Posterior cingulate gyrus (tissue), 11 donors: ENCODE measurements at regions not wholly inside any gene's neighbourhood (a gene's known extent, or its start where the extent isn't known, plus 50 kb on each side); places are given as distances from the start of the nearest gene placed in this dataset.
"Not testable (repeated sequence)": the region's sequence is repeated elsewhere in the genome, so short reads cannot be mapped to it uniquely, and the experiment has no call there.

Source experiments
- DNase-seq, 10 donors: peaks; one replicate each; pipeline versions ENCODE4 v3.0.0 to v3.0.0-alpha.2; 2020 to 2021; ENCODE audit warnings: mixed read lengths in 3 of 10
- intact Hi-C: fragments of 100-400 bp; cut with DNase I; formaldehyde crosslinking; loops from one replicate; pipeline ENCODE4 v1.15.1; 2023

DNA sequence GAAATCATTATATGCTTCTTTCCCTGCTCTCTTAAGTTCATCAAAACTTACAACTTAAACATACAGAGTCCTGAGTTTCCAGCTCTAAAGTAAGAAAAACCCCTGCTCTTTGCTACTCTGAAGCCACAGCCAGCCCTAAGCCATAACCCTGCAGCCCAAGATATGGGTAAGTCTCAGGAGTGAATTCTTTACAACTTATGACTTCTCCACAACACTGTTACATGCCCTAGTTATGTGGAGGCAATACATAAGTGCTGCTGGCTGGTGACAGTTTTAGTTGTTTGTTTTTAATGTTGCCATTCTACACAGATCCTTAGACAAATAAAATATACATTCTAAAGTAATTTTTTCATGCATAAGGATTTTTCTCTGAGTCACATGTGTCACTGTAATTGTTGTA is 100.2 kb downstream of the FBXO8 start:
- intact Hi-C loops, result no loop called here
- no peak for DNase-seq

DNA sequence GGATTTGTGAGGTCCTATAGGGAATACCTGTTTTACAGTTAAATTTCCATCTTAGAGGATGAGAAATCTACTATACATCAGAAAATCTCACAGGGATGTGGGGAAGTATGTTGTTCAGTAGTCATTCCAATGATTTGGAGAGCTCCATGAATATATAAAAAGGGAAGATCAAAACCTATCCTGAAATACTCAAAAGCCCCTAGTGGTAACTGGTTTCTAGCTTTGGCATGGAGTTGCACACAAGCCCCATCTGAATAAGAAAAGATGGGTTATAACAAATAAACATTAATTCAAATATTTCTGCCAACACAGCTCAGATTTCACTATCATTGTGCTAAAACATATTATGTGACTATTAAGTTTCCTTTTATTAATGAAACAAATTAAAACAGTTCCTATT is 101.6 kb downstream of the FBXO8 start:
- DNase-seq, result no peak
- intact Hi-C loops, result no loop called here

GRCh38 chr4:174177536-174177935 is 105.9 kb downstream of the FBXO8 start:
- no peak for DNase-seq
- intact Hi-C loops, result no loop called here

- intact Hi-C loops, DNase-seq: not testable (repeated sequence)
These were observed 107.6 kb downstream of the FBXO8 start for GRCh38 chr4:174175836-174176235.

- intact Hi-C loops, result no loop called here
- DNase-seq, result no peak
These were observed 110.1 kb downstream of the FBXO8 start for GRCh38 chr4:174173360-174173759.

- no peak for DNase-seq
- intact Hi-C loops, result no loop called here
These were observed 111.2 kb downstream of the FBXO8 start for GRCh38 chr4:174172274-174172673.

DNA sequence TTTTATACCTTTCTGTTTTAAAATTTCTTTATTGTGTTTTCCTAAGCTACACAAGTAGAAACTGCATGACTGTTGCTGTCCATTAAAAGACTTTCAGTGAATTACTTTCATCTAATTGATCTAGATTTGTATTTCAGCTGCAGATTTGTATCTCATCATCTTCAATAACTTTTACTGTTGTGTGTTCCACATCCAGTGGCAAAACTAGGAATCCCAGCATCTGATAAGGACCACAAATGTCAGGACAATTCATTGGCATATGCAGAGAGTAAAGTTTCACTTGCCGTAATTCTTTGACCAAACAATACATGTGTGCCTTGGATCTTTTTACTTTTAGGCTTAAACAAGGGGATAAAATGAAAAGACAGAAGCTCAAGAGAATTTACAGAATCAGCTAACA is 112.6 kb downstream of the FBXO8 start:
- intact Hi-C loops, result no loop called here
- DNase-seq, result no peak

DNA sequence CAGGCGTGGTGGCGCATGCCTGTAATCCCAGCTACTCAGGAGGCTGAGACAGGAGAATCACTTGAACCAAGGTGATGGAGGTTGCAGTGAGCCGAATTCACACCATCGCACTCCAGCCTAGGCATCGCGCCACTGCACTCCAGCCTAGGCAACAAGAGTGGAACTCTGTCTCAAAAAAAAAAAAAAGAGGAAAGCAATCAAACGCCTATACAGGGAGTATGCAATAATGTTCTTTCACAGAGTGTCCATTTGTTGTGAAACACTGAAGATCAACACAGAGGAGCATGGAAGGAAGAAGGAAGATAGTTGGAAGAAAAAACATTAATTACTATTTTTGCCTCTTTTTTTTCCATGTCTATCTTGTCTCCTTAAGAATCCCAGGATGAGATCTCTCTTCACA is 113.4 kb downstream of the FBXO8 start:
- intact Hi-C loops, result no loop called here
- DNase-seq, result no peak

- intact Hi-C loops, result loop anchor here (10.0 kb wide), 1 partner anchor 652 kb away; no protein-coding TSS in a partner anchor
- DNase-seq, result no peak
These were observed 126.3 kb downstream of the FBXO8 start for GRCh38 chr4:174157106-174157607.

DNA sequence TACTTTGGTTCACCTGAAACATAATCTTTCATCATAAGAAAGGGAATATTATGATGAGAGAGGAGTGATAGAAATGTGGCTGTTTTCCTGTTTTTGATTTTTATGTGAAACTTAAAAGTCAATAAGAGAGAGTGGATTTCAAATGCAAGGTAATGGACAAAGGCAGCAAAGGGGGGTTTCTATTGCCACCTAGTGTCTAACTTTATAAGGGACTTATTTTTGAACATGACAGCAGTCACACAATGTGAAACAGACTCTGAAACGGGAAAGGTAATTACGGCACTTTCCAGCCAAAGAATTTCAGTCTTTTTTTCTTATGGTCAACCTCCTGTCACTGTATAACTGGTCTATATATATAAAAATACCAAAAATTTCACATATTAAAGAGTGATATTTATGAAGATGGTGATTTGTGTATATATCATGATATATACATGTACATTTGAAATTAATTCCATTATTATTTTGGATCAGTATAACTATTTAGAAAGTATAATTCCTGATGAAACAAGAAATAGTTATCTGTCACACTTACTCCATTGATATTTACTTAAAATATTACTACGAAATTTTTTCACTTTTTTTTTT is 127.1 kb downstream of the FBXO8 start:
- no peak for DNase-seq
- intact Hi-C loops, result loop anchor here (10.0 kb wide), 1 partner anchor 652 kb away; no protein-coding TSS in a partner anchor

GRCh38 chr4:174154215-174154854 is 129.1 kb downstream of the FBXO8 start:
- intact Hi-C loops, result loop anchor here (10.0 kb wide), 1 partner anchor 650 kb away; no protein-coding TSS in a partner anchor

GRCh38 chr4:174152717-174153466 is 130.6 kb downstream of the FBXO8 start:
- no peak for DNase-seq
- intact Hi-C loops, result loop anchor here (10.0 kb wide), 1 partner anchor 648 kb away; no protein-coding TSS in a partner anchor

More at GRCh38 chr4:174154215-174154854, 129.1 kb downstream of the FBXO8 start:
- peak in 2 of 10 donors; percentile 7 to 55 for DNase-seq

DNA sequence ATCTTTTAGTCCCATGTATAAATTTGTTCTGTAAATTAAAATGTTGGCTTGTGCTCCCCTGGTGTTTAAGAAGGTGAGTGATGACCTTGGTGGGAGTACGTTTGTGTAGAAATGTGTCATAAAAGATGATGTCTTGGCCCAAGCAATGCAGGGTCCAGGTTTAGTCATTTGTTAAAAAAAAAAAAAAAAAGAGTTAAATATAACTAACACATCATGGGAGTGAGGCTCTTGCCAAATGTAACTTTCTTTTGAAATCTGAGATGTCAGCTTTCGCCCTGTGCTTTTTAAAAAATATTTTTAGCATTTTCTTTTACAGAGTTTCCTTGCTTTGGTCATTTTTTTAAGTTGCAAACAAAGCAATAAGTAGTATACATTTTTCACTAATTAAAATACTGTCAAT is 135.6 kb downstream of the FBXO8 start:
- intact Hi-C loops, result no loop called here
- no peak for DNase-seq

DNA sequence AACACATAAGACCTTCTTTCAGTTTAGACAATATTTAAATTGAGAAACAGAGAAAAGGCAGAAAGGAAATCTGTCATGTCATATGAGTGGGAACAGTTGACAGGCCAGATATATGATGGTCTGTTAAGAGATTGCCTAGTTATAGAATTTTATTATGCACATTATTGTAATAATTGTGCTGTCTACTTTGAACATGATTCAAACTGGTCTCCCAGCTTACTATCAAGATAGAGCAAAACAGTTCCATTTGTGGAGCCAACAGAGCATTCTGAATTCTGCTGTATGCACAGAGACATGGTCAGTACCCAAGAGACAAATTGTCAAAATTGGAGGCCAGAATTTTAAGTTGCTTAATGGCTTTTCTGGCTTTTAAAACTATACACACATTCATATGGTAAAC is 139.4 kb downstream of the FBXO8 start:
- DNase-seq, result no peak
- intact Hi-C loops, result no loop called here

- intact Hi-C loops, result no loop called here
These were observed 141.6 kb downstream of the FBXO8 start for GRCh38 chr4:174141876-174142275.

DNA sequence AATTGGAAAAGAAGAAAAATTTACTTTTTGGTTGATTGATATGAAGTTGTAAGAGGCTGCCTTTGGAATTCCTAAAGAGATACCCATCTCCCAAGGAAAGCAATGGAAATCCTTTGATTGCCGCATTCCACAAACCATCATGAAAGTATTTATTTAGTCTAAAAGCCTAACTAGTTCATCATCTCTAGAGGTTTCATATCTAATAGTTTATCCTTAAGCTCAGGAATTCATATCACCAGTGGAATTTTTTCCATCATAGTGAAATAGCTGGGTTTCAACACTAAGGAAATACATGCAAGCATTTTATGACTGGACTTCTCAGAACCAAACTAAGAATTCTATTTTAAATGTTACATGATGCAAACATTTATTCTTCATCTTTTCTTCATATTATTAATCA is 144.9 kb downstream of the FBXO8 start:
- intact Hi-C loops, result no loop called here

More at GRCh38 chr4:174141876-174142275, 141.6 kb downstream of the FBXO8 start:
- no peak for DNase-seq

DNA sequence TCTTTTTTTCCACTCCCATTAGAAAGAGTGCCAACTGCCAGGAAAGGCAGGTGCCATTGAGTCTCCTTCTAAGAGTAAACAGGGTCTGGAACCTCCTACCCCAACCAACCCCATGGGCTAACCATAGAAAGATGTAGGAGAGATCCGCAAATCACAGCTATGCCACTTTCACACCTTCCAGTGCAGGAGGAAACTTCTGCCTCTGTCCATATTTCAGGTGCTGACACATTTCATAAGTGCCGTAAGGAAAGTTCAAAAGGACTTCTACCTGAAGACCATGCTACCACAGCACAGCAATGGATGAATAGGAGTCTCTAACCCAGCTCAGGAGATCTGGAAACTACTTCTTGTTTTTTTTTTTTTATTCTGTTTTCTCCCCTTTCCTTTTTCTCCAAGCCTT is 145.8 kb downstream of the FBXO8 start:
- no peak for DNase-seq
- intact Hi-C loops, result no loop called here

More for the DNA sequence above, 144.9 kb downstream of the FBXO8 start:
- no peak for DNase-seq

GRCh38 chr4:174135936-174136406 is 147.5 kb downstream of the FBXO8 start:
- DNase-seq, result no peak
- intact Hi-C loops, result no loop called here

DNA sequence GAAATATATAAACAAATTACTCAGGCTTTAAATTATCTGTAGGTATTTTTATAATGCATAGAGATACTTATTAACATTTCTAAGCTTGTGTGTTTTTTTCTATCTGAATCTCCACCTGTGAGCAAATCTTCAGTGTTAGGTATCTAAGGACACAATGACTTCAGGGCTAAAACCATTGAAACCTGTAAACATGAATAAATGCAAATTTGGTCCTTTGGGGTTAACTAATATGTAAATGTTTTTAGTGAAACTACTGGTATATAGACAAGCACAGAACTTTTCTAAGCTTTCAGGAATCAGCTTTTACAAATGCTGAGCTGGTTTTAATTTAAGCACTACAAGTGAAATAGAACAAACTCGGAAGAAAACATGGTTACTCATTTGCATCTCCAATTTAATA is 147.9 kb downstream of the FBXO8 start:
- no peak for DNase-seq
- intact Hi-C loops, result no loop called here

- intact Hi-C loops, result no loop called here
- DNase-seq, result no peak
These were observed 149.1 kb downstream of the FBXO8 start for GRCh38 chr4:174134361-174134760.

DNA sequence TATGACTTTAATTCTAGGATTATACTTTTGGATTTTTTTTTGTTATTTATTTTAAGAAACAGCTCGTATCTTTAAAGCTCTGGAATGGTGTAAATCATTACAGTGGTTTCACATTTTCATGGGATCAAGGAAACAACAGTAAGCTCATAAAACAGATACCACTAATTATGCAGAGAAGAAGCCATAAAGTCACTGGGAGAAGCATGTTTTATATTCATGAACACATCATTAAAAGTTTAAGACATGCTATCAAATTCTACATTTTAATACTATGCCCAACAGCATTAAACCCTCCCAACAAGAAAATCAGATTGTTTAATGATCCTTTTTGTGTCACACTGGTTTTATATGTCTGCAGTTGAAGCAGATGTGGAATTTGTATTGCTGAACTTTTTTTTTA is 149.9 kb downstream of the FBXO8 start:
- no peak for DNase-seq
- intact Hi-C loops, result no loop called here
